Keratinocyte (primary cell): ENCODE measurements at regions not wholly inside any gene's neighbourhood (a gene's known extent, or its start where the extent isn't known, plus 50 kb on each side); places are given as distances from the start of the nearest gene placed in this dataset.

ENCODE experiments used
- DNase-seq: peaks from one replicate; pipeline ENCODE4 v3.0.0-alpha.2; 2011; ENCODE audit warnings: low read depth, missing footprints, low spot score
- FAIRE-seq: peaks from 2 replicates; lab custom pipeline; 2011; peaks lifted over from hg19 to GRCh38; lab: Jason Lieb, UNC
- H2AFZ ChIP-seq: 2 replicates; pipeline ENCODE4 v1.6.0; 2012; ENCODE audit warnings: low read length, control low read depth, inconsistent platforms; ENCODE audit not compliant: control insufficient read depth
- H3K27ac ChIP-seq: 2 replicates; pipeline ENCODE4 v1.5.1; 2011; ENCODE audit warnings: low read length; ENCODE audit not compliant: control insufficient read depth, insufficient read depth
- H3K27me3 ChIP-seq: 3 replicates; pipeline ENCODE4 v1.6.0; 2011; ENCODE audit warnings: low read length; ENCODE audit not compliant: control insufficient read depth, insufficient read depth; ENCODE audit errors: extremely low read depth
- H3K36me3 ChIP-seq, 2 experiments: 2 replicates in 1 of 2; 3 replicates in 1 of 2; pipeline ENCODE4 v1.5.1; 2011; ENCODE audit warnings: low read length in 2 of 2, mild to moderate bottlenecking in 1 of 2; ENCODE audit not compliant: control insufficient read depth in 2 of 2, insufficient read depth in 2 of 2; ENCODE audit errors: extremely low read depth in 1 of 2
- H3K4me1 ChIP-seq: 3 replicates; pipeline ENCODE4 v1.5.1; 2011; ENCODE audit warnings: low read length; ENCODE audit not compliant: control insufficient read depth, insufficient read depth; ENCODE audit errors: extremely low read depth
- H3K4me2 ChIP-seq: 3 replicates; pipeline ENCODE4 v1.6.0; 2011; ENCODE audit warnings: low read depth, low read length; ENCODE audit not compliant: control insufficient read depth, insufficient read depth; ENCODE audit errors: extremely low read depth
- H3K4me3 ChIP-seq, 3 experiments: fragments of 200-600 bp in 1 of 3; sonication (generic) in 1 of 3; 2 replicates in 2 of 3; 3 replicates in 1 of 3; pipeline ENCODE4 v1.5.1; 2011 to 2016; ENCODE audit warnings: low read length in 3 of 3, mild to moderate bottlenecking in 3 of 3, control low read depth in 2 of 3, inconsistent platforms in 1 of 3, low read depth in 1 of 3, mixed read lengths in 1 of 3, mixed run types in 1 of 3, moderate library complexity in 1 of 3; ENCODE audit not compliant: control insufficient read depth in 2 of 3, insufficient read depth in 2 of 3; ENCODE audit errors: extremely low read depth in 1 of 3
- H3K79me2 ChIP-seq: 2 replicates; pipeline ENCODE4 v1.6.0; 2012; ENCODE audit warnings: low read length; ENCODE audit not compliant: control insufficient read depth, insufficient read depth
- H3K9ac ChIP-seq: 3 replicates; pipeline ENCODE4 v1.6.0; 2011; ENCODE audit warnings: low read length; ENCODE audit not compliant: control insufficient read depth, insufficient read depth; ENCODE audit errors: extremely low read depth
- H3K9me1 ChIP-seq: 3 replicates; pipeline ENCODE4 v1.6.0; 2011; ENCODE audit warnings: low read length; ENCODE audit not compliant: control insufficient read depth, insufficient read depth; ENCODE audit errors: extremely low read depth
- H3K9me3 ChIP-seq: 2 replicates; pipeline ENCODE4 v1.5.1; 2012; ENCODE audit warnings: low read depth, low read length; ENCODE audit not compliant: control insufficient read depth
- H4K20me1 ChIP-seq: 3 replicates; pipeline ENCODE4 v1.6.0; 2011; ENCODE audit warnings: low read length; ENCODE audit not compliant: control insufficient read depth, insufficient read depth; ENCODE audit errors: extremely low read depth
- CTCF ChIP-seq, 3 experiments: IDR thresholded peaks in 1 of 3; conservative IDR thresholded peaks in 1 of 3; optimal IDR thresholded peaks in 1 of 3; 2 replicates in 2 of 3; 3 replicates in 1 of 3; pipeline versions ENCODE3 to v1.5.1; 2011; ENCODE audit warnings: low read length in 3 of 3, mild to moderate bottlenecking in 3 of 3, moderate library complexity in 2 of 3, control low read depth in 1 of 3, inconsistent platforms in 1 of 3; ENCODE audit not compliant: insufficient read depth in 2 of 3; ENCODE audit errors: extremely low read depth in 1 of 3
- EZH2 ChIP-seq: IDR thresholded peaks from one replicate; pipeline ENCODE4 v1.6.1; 2012; ENCODE audit warnings: inconsistent platforms, mild to moderate bottlenecking, low read length, moderate library complexity
- dilution Hi-C: fragments of 300-500 bp; cut with MboI; formaldehyde crosslinking; loops from one replicate; pipeline ENCODE4 v1.7.0; 2020; ENCODE audit warnings: low sequenced_read_pairs; ENCODE audit not compliant: extremely low pct_ligation_motif_present

DNA sequence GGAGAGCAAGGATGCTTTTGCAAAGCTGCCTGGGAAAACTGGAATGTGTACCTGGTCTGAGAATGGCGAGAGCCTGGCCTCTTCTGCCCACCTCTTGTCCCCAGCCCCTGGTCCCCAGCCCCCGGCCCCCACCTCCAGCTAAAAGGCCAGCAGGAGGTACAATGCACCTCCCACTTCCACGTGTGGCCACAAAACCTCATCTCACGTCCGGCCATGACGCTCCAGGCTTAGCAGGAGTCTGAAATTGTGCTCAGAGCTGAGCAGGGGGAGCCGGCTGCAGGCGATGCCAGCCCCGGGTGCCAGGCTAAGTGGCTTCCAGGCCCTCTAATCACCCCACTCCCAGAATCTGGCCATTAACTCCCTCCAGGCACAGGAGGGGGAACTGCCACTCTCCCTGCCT lies 83.1 kb upstream of the PRR20G start:
- no peaks in the 10 kb centered on the region for H3K36me3 ChIP-seq
- H3K9me1 ChIP-seq, result no peaks in the 10 kb centered on the region
- H3K27me3 ChIP-seq, result peaks cover 11% of the 10 kb centered on the region
- dilution Hi-C loops, result no loop called here
- H3K4me2 ChIP-seq, result no peak overlapping the region
- H3K4me1 ChIP-seq, result no peaks in the 10 kb centered on the region
- no peak for TF ChIP-seq EZH2
- no peak for TF ChIP-seq CTCF (optimal IDR thresholded peaks at IDR 0.05 in 1 of 3, IDR thresholded peaks at IDR 0.05 in 1 of 3, conservative IDR thresholded peaks at IDR 0.05 in 1 of 3; ENCODE audit: extremely low read depth in 1 of 3, insufficient read depth in 2 of 3, low read length in 3 of 3)
- FAIRE-seq (no peak), DNase-seq (no peak)
- H4K20me1 ChIP-seq, result no peaks in the 10 kb centered on the region
- no peaks in the 10 kb centered on the region for H3K9me3 ChIP-seq
- no peaks in the 10 kb centered on the region for H3K79me2 ChIP-seq
- no peak overlapping the region for H3K4me3 ChIP-seq
- H2AFZ ChIP-seq, result no peak overlapping the region
- H3K9ac ChIP-seq, result no peak overlapping the region
- H3K27ac ChIP-seq, result no peak overlapping the region

DNA sequence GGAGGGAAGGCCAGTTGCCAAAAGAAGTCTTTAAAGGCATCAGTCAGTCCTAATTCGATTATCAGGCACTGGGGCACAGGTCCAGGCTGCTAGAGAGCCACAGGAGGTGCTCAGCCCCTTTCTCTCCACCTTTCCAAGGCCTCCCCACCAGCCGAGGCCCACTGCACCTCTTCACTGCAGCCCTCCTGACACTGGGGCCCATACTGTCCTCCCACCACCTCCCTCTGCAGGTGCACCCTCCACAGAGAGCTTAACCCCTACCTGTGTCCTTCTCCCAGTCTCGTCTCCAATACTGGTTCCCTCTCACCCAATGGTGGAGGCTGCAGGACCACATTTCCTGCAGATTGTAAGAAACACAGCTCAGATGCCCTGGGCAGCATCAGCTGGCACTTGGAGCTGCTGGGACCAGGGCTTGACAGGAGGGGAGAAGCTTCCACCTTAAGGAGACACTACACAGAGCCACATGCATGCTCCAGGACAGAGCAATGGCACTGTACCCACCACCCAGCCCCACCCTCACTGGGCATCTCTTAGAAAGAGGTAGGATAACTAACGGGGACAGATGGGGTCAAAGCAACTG lies 81.6 kb upstream of the PRR20G start:
- H3K4me1 ChIP-seq, result no peaks in the 10 kb centered on the region
- no peaks in the 10 kb centered on the region for H4K20me1 ChIP-seq
- no peak overlapping the region for H3K4me3 ChIP-seq
- H3K4me2 ChIP-seq, result no peak overlapping the region
- no peak overlapping the region for H3K9ac ChIP-seq
- no peak overlapping the region for H2AFZ ChIP-seq
- no peak for DNase-seq
- no peak for TF ChIP-seq EZH2
- no peak for TF ChIP-seq CTCF (optimal IDR thresholded peaks at IDR 0.05 in 1 of 3, IDR thresholded peaks at IDR 0.05 in 1 of 3, conservative IDR thresholded peaks at IDR 0.05 in 1 of 3; ENCODE audit: extremely low read depth in 1 of 3, insufficient read depth in 2 of 3, low read length in 3 of 3)
- H3K27me3 ChIP-seq, result peaks cover 8% of the 10 kb centered on the region
- no peak for FAIRE-seq
- H3K9me1 ChIP-seq, result no peaks in the 10 kb centered on the region
- no peaks in the 10 kb centered on the region for H3K36me3 ChIP-seq
- H3K79me2 ChIP-seq, result no peaks in the 10 kb centered on the region
- no peaks in the 10 kb centered on the region for H3K9me3 ChIP-seq
- dilution Hi-C loops, result no loop called here
- no peak overlapping the region for H3K27ac ChIP-seq
